NCI-H1436 (cell line): ENCODE measurements at regions not wholly inside any gene's neighbourhood (a gene's known extent, or its start where the extent isn't known, plus 50 kb on each side); places are given as distances from the start of the nearest gene placed in this dataset.
"Not testable (repeated sequence)": the region's sequence is repeated elsewhere in the genome, so short reads cannot be mapped to it uniquely, and the experiment has no call there.

Experiments used
- DNase-seq: peaks from one replicate; lab custom pipeline; 2025; lab: John Stamatoyannopoulos, UW

- no peak for DNase-seq
These were observed 342.8 kb downstream of the FBXW7 start for GRCh38 chr4:152193059-152193458.

GRCh38 chr4:152190907-152191306 is 345.0 kb downstream of the FBXW7 start:
- no peak for DNase-seq

GRCh38 chr4:152189451-152190179 is 346.3 kb downstream of the FBXW7 start:
- no peak for DNase-seq

- no peak for DNase-seq
These were observed 347.1 kb downstream of the FBXW7 start for GRCh38 chr4:152188801-152189200.

GRCh38 chr4:152187693-152188092 is 348.2 kb downstream of the FBXW7 start:
- DNase-seq: no peak

- DNase-seq: no peak
These were observed 349.9 kb downstream of the FBXW7 start for GRCh38 chr4:152185786-152186550.

- DNase-seq: no peak
These were observed 354.7 kb downstream of the FBXW7 start for GRCh38 chr4:152181150-152181549.

- DNase-seq: no peak
These were observed 355.5 kb downstream of the FBXW7 start for GRCh38 chr4:152180369-152180768.

- DNase-seq: not testable (repeated sequence)
These were observed 358.4 kb downstream of the FBXW7 start for GRCh38 chr4:152177538-152177937.

- no peak for DNase-seq
These were observed 359.2 kb downstream of the FBXW7 start for GRCh38 chr4:152176627-152177214.

GRCh38 chr4:152175586-152175985 is 360.3 kb downstream of the FBXW7 start:
- no peak for DNase-seq

GRCh38 chr4:152172146-152172545 is 363.7 kb downstream of the FBXW7 start:
- no peak for DNase-seq

GRCh38 chr4:152171556-152171955 is 364.3 kb downstream of the FBXW7 start:
- DNase-seq: no peak

GRCh38 chr4:152169683-152170082 is 366.2 kb downstream of the FBXW7 start:
- DNase-seq: no peak

- DNase-seq: no peak
These were observed 366.8 kb downstream of the FBXW7 start for GRCh38 chr4:152168987-152169616.

- DNase-seq: no peak
These were observed 369.3 kb downstream of the FBXW7 start for GRCh38 chr4:152166567-152166966.

- no peak for DNase-seq
These were observed 370.0 kb downstream of the FBXW7 start for GRCh38 chr4:152165846-152166245.

- no peak for DNase-seq
These were observed 370.7 kb downstream of the FBXW7 start for GRCh38 chr4:152165146-152165545.

GRCh38 chr4:152164561-152164960 is 371.3 kb downstream of the FBXW7 start:
- no peak for DNase-seq

GRCh38 chr4:152162331-152162697 is 373.6 kb downstream of the FBXW7 start:
- DNase-seq: no peak

- no peak for DNase-seq
These were observed 374.1 kb downstream of the FBXW7 start for GRCh38 chr4:152161676-152162330.

- DNase-seq: no peak
These were observed 375.6 kb downstream of the FBXW7 start for GRCh38 chr4:152160225-152160800.
